Subcutaneous abdominal adipose tissue (tissue), 5 donors: ENCODE measurements at regions not wholly inside any gene's neighbourhood (a gene's known extent, or its start where the extent isn't known, plus 50 kb on each side); places are given as distances from the start of the nearest gene placed in this dataset.

Experiments
- H3K27ac ChIP-seq: one replicate; pipeline ENCODE4 v1.7.0; 2013; ENCODE audit warnings: low read depth, mild to moderate bottlenecking, inconsistent platforms, low read length, moderate library complexity
- H3K27me3 ChIP-seq, 5 donors: one replicate each; pipeline ENCODE4 v1.7.0; 2013; ENCODE audit warnings: low read length in 5 of 5, inconsistent platforms in 1 of 5; ENCODE audit not compliant: control insufficient read depth in 5 of 5, insufficient read depth in 4 of 5
- H3K36me3 ChIP-seq, 5 donors: one replicate each; pipeline ENCODE4 v1.7.0; 2013; ENCODE audit warnings: low read length in 5 of 5; ENCODE audit not compliant: control insufficient read depth in 5 of 5, insufficient read depth in 5 of 5
- H3K4me1 ChIP-seq, 5 donors: one replicate each; pipeline ENCODE4 v1.7.0; 2013; ENCODE audit warnings: low read length in 5 of 5, mild to moderate bottlenecking in 3 of 5, moderate library complexity in 1 of 5; ENCODE audit not compliant: control insufficient read depth in 5 of 5, insufficient read depth in 5 of 5
- H3K4me3 ChIP-seq, 5 donors: one replicate each; pipeline ENCODE4 v1.7.0; 2013; ENCODE audit warnings: low read length in 5 of 5, low read depth in 1 of 5
- H3K9ac ChIP-seq, 5 donors: one replicate each; pipeline ENCODE4 v1.7.0; 2013; ENCODE audit warnings: low read length in 5 of 5, mild to moderate bottlenecking in 4 of 5, moderate library complexity in 3 of 5
- H3K9me3 ChIP-seq, 5 donors: one replicate each; pipeline ENCODE4 v1.7.0; 2013; ENCODE audit warnings: low read length in 5 of 5; ENCODE audit not compliant: control insufficient read depth in 5 of 5
- donor health status: healthy.
- donor health status: healthy.
- donor health status: healthy.
- donor health status: healthy.
- donor health status: healthy.

GRCh38 chr7:108627476-108628051, 57.9 kb downstream of the DNAJB9 start:
- H3K9me3 ChIP-seq, result no peaks in the 10 kb centered on the region
- H3K36me3 ChIP-seq, result no peaks in the 10 kb centered on the region
- H3K9ac ChIP-seq, result no peak overlapping the region
- H3K4me1 ChIP-seq, result peaks cover 7 to 26% (median 18%) of the 10 kb centered on the region in 5 donors
- no peaks in the 10 kb centered on the region for H3K27me3 ChIP-seq
- H3K4me3 ChIP-seq, result no peak overlapping the region
- no peak overlapping the region for H3K27ac ChIP-seq

- Histone ChIP-seq H3K4me1 (peaks cover 7 to 23% (median 13%) of the 10 kb centered on the region in 5 donors), H3K27me3 (no peaks in the 10 kb centered on the region), H3K27ac (no peak overlapping the region), H3K9me3 (no peaks in the 10 kb centered on the region), H3K36me3 (no peaks in the 10 kb centered on the region), H3K9ac (no peak overlapping the region), H3K4me3 (no peak overlapping the region)
These were observed 59.0 kb downstream of the DNAJB9 start for GRCh38 chr7:108628678-108629077.

DNA sequence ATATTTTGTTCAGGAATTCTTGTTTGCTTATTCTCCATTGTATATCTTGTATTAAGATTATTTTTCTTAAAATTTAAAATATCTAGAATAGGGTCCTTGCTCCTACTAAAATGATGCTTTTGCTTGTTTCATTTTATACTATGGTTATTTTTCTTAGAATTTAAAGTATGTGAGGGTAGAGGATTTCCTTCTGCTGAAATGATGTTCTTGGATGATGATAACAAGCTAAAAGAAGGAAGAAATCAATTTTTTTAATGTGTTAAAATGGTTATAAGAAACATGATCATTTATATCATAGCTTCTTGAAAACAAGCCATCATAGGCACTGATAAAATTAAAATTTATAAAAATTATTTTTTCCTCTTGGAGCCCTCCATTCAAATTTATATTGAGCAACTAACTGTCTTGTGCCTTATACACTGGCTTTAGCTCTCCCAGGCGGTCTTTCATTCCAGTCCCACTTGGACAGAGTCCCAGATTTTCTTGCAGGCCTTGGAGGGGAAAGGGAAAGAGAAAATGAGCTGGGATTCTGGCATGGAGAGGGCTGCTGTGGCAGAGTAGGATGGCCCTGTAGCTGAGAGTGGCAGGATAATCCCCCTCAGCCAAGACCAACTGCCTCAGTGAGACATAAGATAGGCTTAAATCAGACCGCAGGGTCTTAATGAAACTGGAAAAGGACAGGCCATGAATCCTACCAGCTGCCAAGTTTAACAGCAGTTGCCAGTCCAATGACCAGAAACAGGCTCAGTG, 60.2 kb downstream of the DNAJB9 start:
- H3K9me3 ChIP-seq, result peaks cover 0 to under 1% (median 0%) of the 10 kb centered on the region in 5 donors
- no peaks in the 10 kb centered on the region for H3K36me3 ChIP-seq
- no peak overlapping the region for H3K4me3 ChIP-seq
- peak overlapping the region in 1 of 5 donors; percentile 19 for H3K9ac ChIP-seq
- H3K4me1 ChIP-seq, result peaks cover 7 to 23% (median 13%) of the 10 kb centered on the region in 5 donors
- peak overlapping the region; percentile 58 for H3K27ac ChIP-seq
- H3K27me3 ChIP-seq, result no peaks in the 10 kb centered on the region

DNA sequence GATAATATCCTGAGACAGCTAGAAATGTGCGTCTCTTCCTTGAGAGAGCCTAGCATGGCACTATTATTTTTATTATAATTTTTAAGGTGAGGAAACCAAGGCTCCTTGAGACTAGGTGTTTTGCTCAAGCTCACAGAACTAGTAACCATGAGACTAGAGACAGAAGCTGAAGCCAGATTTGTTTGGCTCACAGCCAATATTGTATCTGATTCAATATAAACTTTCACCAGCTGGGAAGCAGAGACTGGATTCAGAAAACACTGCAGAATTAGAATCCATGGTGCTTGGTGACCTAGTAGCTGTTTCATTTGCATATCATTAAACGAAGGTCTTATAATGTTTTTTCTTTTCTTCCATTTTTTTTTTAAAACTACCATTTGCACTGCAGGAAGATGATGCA, 64.4 kb downstream of the DNAJB9 start:
- no peak overlapping the region for H3K4me3 ChIP-seq
- no peaks in the 10 kb centered on the region for H3K27me3 ChIP-seq
- H3K9me3 ChIP-seq, result peaks cover 0 to 6% (median 0%) of the 10 kb centered on the region in 5 donors
- no peak overlapping the region for H3K9ac ChIP-seq
- H3K36me3 ChIP-seq, result peaks cover 0 to 4% (median 0%) of the 10 kb centered on the region in 5 donors
- H3K27ac ChIP-seq, result no peak overlapping the region
- peaks cover 7 to 26% (median 17%) of the 10 kb centered on the region in 5 donors for H3K4me1 ChIP-seq

GRCh38 chr7:108634535-108634934, 64.9 kb downstream of the DNAJB9 start:
- Histone ChIP-seq H3K4me1 (peaks cover 7 to 25% (median 17%) of the 10 kb centered on the region in 5 donors), H3K9ac (no peak overlapping the region), H3K27me3 (no peaks in the 10 kb centered on the region), H3K36me3 (peaks cover 0 to 4% (median 0%) of the 10 kb centered on the region in 5 donors), H3K9me3 (peaks cover 0 to 6% (median 0%) of the 10 kb centered on the region in 5 donors), H3K27ac (no peak overlapping the region), H3K4me3 (no peak overlapping the region)

DNA sequence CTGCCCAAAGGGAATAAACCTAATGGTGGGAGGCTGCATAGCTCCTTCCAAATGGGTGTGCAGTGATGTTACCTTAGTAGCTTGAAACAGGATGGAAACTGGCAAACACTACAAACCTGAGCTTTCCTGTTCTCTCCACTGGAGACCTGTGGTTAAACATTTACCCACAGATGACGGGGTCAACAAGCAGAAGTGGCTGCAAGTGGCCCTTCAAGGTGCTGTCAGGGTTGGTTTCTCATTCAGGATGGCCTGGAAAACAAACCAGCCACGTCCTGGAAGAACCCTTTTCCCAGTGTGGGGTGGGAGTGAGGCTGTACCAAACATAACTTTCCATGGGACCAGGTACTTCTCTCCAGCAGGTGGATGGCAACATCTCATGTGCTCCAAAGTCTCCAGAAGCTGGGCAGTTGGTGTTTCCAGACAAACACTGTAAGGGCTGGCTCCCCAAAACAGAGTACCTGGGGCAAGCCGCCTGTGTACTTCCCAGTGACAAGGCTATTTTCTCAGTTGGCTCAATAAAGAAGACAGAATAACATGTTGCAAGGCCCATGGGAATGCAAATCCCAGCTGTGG, 67.5 kb downstream of the DNAJB9 start:
- Histone ChIP-seq H3K4me3 (peak overlapping the region in 1 of 5 donors; percentile 2), H3K27me3 (no peaks in the 10 kb centered on the region), H3K9ac (no peak overlapping the region), H3K4me1 (peaks cover 0 to 14% (median 5%) of the 10 kb centered on the region in 5 donors), H3K9me3 (peaks cover 0 to 6% (median 0%) of the 10 kb centered on the region in 5 donors), H3K36me3 (peaks cover 0 to 4% (median 0%) of the 10 kb centered on the region in 5 donors), H3K27ac (no peak overlapping the region)

GRCh38 chr7:108642126-108642525, 72.5 kb downstream of the DNAJB9 start:
- H3K4me3 ChIP-seq, result no peak overlapping the region
- peaks cover 0 to 16% (median 4%) of the 10 kb centered on the region in 5 donors for H3K4me1 ChIP-seq
- no peak overlapping the region for H3K27ac ChIP-seq
- H3K36me3 ChIP-seq, result no peaks in the 10 kb centered on the region
- no peaks in the 10 kb centered on the region for H3K27me3 ChIP-seq
- H3K9me3 ChIP-seq, result no peaks in the 10 kb centered on the region
- H3K9ac ChIP-seq, result no peak overlapping the region

DNA sequence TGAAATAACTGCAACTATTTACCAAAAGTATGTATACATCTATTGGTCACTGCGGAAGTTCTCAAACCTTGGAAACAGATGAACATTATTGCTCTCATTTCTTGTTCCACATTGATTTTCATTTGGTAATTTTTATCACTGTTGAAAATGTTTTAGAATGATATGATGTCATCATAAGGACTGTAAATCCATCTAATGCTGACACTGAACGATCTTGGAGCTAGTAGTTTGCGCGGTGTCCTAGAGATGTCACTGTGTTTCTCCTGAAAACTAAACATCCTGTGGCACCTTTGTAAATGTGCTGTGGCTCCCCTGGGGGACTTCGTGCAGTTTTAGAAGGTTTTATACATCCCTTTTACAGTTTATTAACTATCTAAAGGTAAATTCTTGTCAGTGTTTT, 73.5 kb downstream of the DNAJB9 start:
- Histone ChIP-seq H3K4me1 (peaks cover 0 to 8% (median 0%) of the 10 kb centered on the region in 5 donors), H3K9me3 (no peaks in the 10 kb centered on the region), H3K27ac (no peak overlapping the region), H3K4me3 (no peak overlapping the region), H3K36me3 (no peaks in the 10 kb centered on the region), H3K27me3 (no peaks in the 10 kb centered on the region), H3K9ac (no peak overlapping the region)

DNA sequence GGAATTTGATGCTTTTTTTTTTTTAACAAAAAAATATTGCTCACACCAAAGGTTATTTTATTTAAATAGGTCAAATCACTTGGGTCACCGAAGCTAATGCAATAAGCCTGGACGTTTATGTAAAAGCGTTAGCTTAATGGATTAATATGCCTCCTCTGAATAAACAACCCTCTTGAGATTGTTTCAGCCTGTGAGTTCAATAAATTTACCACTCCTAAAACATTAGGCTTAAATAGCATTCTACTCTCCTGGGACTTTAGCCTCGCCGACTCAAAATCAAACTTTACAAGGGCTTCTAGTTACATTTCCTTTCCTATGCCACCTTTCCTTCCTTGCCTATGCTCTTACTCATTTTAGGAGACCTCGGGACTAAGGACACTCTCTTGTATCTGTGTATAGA, 79.3 kb downstream of the DNAJB9 start:
- H3K9ac ChIP-seq, result no peak overlapping the region
- no peak overlapping the region for H3K27ac ChIP-seq
- H3K9me3 ChIP-seq, result no peaks in the 10 kb centered on the region
- no peaks in the 10 kb centered on the region for H3K36me3 ChIP-seq
- H3K4me3 ChIP-seq, result no peak overlapping the region
- peaks cover 0 to 28% (median 14%) of the 10 kb centered on the region in 5 donors for H3K4me1 ChIP-seq
- H3K27me3 ChIP-seq, result no peaks in the 10 kb centered on the region

DNA sequence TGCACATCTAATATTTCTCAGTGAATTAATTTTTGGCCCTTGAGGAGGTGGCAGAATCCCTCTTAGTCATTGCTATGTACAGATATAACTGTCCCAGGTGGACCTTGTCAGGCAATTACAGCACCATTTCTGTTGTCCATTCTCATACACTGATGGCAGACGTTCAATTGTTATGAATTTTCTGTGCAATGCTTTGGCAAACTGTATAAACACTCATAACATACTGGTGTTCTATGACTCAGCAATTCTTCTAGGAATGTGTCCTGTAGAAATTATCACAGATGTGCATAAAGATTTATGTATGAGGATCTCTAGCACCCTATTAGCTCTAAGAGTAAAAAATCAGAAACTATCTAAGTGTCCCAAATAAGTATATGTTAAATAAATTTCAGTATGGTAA, 80.8 kb downstream of the DNAJB9 start:
- H3K4me3 ChIP-seq, result no peak overlapping the region
- no peaks in the 10 kb centered on the region for H3K9me3 ChIP-seq
- H3K9ac ChIP-seq, result no peak overlapping the region
- no peaks in the 10 kb centered on the region for H3K36me3 ChIP-seq
- peaks cover 0 to 28% (median 14%) of the 10 kb centered on the region in 5 donors for H3K4me1 ChIP-seq
- peak overlapping the region; percentile 71 for H3K27ac ChIP-seq
- H3K27me3 ChIP-seq, result no peaks in the 10 kb centered on the region
